Testis (tissue), 2 donors: ENCODE measurements at regions not wholly inside any gene's neighbourhood (a gene's known extent, or its start where the extent isn't known, plus 50 kb on each side); places are given as distances from the start of the nearest gene placed in this dataset.

ENCODE experiments used
- DNase-seq: peaks from one replicate; pipeline ENCODE4 v3.0.0-alpha.2; 2019
- H3K27ac ChIP-seq, 2 donors: fragments of 200-600 bp; sonication (generic); one replicate each; pipeline ENCODE4 v1.5.1; 2019
- H3K27me3 ChIP-seq: fragments of 200-600 bp; sonication (generic); one replicate; pipeline ENCODE4 v1.5.1; 2019
- H3K36me3 ChIP-seq: fragments of 200-600 bp; sonication (generic); one replicate; pipeline ENCODE4 v1.5.1; 2017; ENCODE audit warnings: low read depth; ENCODE audit errors: missing control alignments
- H3K4me1 ChIP-seq: fragments of 200-600 bp; sonication (generic); one replicate; pipeline ENCODE4 v1.5.1; 2019
- H3K4me3 ChIP-seq, 2 donors: fragments of 200-600 bp; sonication (generic); one replicate each; pipeline ENCODE4 v1.5.1; 2017 to 2019
- H3K9me3 ChIP-seq: fragments of 200-600 bp; sonication (generic); one replicate; pipeline ENCODE4 v1.5.1; 2017
- POLR2A ChIP-seq: fragments of 450-650 bp; IDR thresholded peaks from one replicate; pipeline ENCODE4 v1.6.1; 2017; ENCODE audit warnings: antibody characterized with exemption, mild to moderate bottlenecking, moderate library complexity
- WGBS, 2 donors: methylation state at CpG; one replicate each; pipeline ENCODE4 v1.1.5; 2018; 5-methylcytosine and 5-hydroxymethylcytosine counted together
- intact Hi-C: fragments of 100-400 bp; cut with DNase I; formaldehyde crosslinking; loops from one replicate; pipeline ENCODE4 v1.15.1; 2023; ENCODE audit warnings: low total_unique reads
- TF ChIP-seq, protein P1 (sequence below), 3 experiments: fragments of 450-650 bp in 2 of 3; fragments of 200-600 bp in 1 of 3; sonication (generic) in 1 of 3; IDR thresholded peaks; one replicate each; pipeline ENCODE4 v1.5.1; 2016 to 2019; ENCODE audit warnings: antibody characterized with exemption in 3 of 3, mild to moderate bottlenecking in 2 of 3, moderate library complexity in 1 of 3

DNA sequence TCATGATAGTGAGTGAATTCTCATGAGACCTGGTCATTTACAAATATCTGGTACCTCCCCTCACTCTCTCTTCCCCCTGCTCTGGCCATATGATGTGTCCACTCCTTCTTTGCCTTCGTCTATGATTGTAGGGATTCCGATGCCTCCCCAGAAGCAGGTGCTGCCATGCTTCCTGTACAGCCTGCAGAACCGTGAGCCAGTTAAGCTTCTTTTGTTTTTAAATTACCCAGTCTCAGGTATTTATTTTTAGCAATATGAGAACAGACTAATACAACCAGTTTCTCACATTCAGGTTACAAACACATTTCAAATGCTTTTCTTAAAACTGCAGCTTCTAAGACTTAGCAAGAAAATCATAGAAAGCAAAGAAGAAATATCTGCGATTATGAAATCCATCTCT, 321.2 kb upstream of the CDH7 start:
- no peaks in the 10 kb centered on the region for H3K27me3 ChIP-seq
- H3K4me3 ChIP-seq: no peak overlapping the region
- intact Hi-C loops: no loop called here
- 84 to 86% methylated on average over 4 of the region's 4 CpGs for WGBS, 2 donors
- no peaks in the 10 kb centered on the region for H3K36me3 ChIP-seq
- TF ChIP-seq, protein P1, sequence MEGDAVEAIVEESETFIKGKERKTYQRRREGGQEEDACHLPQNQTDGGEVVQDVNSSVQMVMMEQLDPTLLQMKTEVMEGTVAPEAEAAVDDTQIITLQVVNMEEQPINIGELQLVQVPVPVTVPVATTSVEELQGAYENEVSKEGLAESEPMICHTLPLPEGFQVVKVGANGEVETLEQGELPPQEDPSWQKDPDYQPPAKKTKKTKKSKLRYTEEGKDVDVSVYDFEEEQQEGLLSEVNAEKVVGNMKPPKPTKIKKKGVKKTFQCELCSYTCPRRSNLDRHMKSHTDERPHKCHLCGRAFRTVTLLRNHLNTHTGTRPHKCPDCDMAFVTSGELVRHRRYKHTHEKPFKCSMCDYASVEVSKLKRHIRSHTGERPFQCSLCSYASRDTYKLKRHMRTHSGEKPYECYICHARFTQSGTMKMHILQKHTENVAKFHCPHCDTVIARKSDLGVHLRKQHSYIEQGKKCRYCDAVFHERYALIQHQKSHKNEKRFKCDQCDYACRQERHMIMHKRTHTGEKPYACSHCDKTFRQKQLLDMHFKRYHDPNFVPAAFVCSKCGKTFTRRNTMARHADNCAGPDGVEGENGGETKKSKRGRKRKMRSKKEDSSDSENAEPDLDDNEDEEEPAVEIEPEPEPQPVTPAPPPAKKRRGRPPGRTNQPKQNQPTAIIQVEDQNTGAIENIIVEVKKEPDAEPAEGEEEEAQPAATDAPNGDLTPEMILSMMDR (IDR thresholded peaks at IDR 0.05): no peak
- no peak for TF ChIP-seq POLR2A
- H3K9me3 ChIP-seq: no peaks in the 10 kb centered on the region
- H3K27ac ChIP-seq: no peak overlapping the region
- DNase-seq: no peak
- H3K4me1 ChIP-seq: no peaks in the 10 kb centered on the region

DNA sequence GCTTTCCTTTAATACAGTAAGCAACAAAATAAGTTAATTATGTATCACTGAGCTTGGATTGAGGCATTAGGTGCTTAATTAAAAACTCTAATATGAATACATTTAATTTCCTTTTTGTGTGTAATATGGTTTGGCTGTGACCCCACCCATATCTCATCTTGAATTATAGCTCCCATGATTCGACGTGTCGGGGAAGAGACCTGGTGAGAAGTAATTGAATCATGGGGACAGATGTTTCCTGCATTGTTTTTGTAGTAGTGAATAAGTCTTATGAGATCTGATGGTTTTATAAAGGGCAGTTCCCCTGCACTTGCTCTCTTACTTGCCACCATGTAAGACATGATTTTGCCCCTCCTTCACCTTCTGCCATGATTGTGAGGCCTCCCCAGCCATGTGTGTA, 325.4 kb upstream of the CDH7 start:
- TF ChIP-seq, protein P1 (IDR thresholded peaks at IDR 0.05): no peak
- TF ChIP-seq POLR2A: no peak
- Histone ChIP-seq H3K9me3 (no peaks in the 10 kb centered on the region), H3K27me3 (no peaks in the 10 kb centered on the region), H3K4me3 (no peak overlapping the region), H3K27ac (no peak overlapping the region), H3K4me1 (no peaks in the 10 kb centered on the region), H3K36me3 (no peaks in the 10 kb centered on the region)
- 55 to 76% methylated on average over 3 of the region's 3 CpGs for WGBS, 2 donors
- intact Hi-C loops: no loop called here
- no peak for DNase-seq

DNA sequence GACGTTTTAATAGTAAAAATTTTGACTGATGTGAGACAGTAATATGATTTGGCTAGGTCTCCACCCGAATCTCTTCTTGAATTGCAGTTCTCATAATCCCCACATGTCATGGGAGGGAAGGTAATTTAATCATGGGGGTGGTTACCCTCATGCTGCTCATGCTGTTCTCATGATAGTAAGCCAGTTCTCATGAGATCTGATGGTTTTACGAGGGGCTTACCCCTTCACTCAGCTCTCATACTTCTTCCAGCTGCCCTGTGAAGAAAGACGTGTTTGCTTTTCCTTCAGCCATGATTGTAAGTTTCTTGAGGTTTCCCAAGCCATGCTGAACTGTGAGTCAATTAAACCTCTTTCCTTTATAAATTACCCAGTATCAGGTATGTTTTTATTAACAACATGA, 327.0 kb upstream of the CDH7 start:
- intact Hi-C loops: no loop called here
- Histone ChIP-seq H3K4me3 (no peak overlapping the region), H3K27ac (no peak overlapping the region), H3K4me1 (no peaks in the 10 kb centered on the region), H3K36me3 (no peaks in the 10 kb centered on the region), H3K9me3 (no peaks in the 10 kb centered on the region), H3K27me3 (no peaks in the 10 kb centered on the region)
- WGBS, 2 donors: 19 to 37% methylated on average over 4 of the region's 4 CpGs
- TF ChIP-seq, protein P1 (IDR thresholded peaks at IDR 0.05): no peak
- TF ChIP-seq POLR2A: no peak
- no peak for DNase-seq

DNA sequence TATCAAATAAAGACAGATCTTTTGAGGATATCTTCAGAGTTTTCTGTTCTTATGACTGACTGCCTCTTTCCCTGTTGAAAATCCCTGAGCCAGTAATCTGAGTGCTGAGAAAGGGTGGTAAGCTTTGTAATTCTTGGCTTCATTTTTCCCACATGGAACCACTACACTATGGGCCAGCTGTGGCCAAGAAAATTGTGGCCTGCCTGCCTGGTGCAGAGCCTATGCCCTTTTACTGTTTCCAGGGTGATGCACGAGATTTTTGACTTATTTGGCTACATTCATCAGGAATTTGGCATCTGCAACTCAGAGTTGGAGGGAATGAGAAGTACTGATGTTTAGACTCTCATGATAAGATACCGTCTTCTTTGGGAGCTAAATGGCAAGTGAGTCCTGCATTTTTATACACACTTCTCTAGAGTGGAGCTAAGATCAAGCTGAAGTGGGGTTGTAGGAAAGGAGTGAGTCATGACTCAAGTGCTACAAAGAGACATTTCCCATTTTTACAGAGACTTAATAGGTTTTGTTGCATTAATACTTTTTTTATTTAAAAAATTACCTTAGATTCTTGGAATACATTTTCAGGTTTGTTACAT, 328.2 kb upstream of the CDH7 start:
- 23 to 43% methylated on average over 2 of the region's 2 CpGs for WGBS, 2 donors
- TF ChIP-seq POLR2A: no peak
- TF ChIP-seq, protein P1 (IDR thresholded peaks at IDR 0.05): no peak
- Histone ChIP-seq H3K4me3 (no peak overlapping the region), H3K9me3 (no peaks in the 10 kb centered on the region), H3K27me3 (no peaks in the 10 kb centered on the region), H3K27ac (no peak overlapping the region), H3K4me1 (no peaks in the 10 kb centered on the region), H3K36me3 (no peaks in the 10 kb centered on the region)
- DNase-seq: no peak
- intact Hi-C loops: no loop called here

DNA sequence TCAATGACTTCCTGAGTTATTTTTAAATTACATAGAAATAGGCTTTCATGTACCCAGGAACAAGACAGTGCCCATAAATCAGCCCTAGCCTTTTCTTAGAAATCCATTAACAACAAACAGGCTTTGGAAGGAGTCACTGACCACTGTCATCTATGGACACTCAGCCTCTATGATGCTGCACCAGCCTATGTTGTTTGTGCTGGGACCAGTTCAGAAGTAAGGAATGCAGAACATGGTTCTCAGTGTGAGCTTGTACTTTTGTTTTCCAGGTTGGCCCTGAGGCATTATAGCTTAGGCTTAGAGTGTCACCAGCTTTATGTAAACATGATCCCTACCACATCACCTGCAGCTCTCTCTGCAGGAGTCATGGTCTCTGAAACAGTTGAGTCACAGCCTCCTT, 335.7 kb upstream of the CDH7 start:
- no peaks in the 10 kb centered on the region for H3K4me1 ChIP-seq
- intact Hi-C loops: no loop called here

More for the DNA sequence above, 335.7 kb upstream of the CDH7 start:
- no peak for DNase-seq
- Histone ChIP-seq H3K4me3 (no peak overlapping the region), H3K36me3 (no peaks in the 10 kb centered on the region), H3K27me3 (no peaks in the 10 kb centered on the region), H3K9me3 (no peaks in the 10 kb centered on the region), H3K27ac (no peak overlapping the region)
- TF ChIP-seq, protein P1 (IDR thresholded peaks at IDR 0.05): no peak
- no peak for TF ChIP-seq POLR2A
